Skeletal muscle tissue (tissue), 3 donors: ENCODE measurements at regions not wholly inside any gene's neighbourhood (a gene's known extent, or its start where the extent isn't known, plus 50 kb on each side); places are given as distances from the start of the nearest gene placed in this dataset.
"Not testable (repeated sequence)": the region's sequence is repeated elsewhere in the genome, so short reads cannot be mapped to it uniquely, and the experiment has no call there.

Experiments
- H3K27ac ChIP-seq: one replicate; pipeline ENCODE4 v1.7.0; 2013; ENCODE audit warnings: mild to moderate bottlenecking, low read depth, low read length, inconsistent platforms
- H3K27me3 ChIP-seq, 3 donors: one replicate each; pipeline ENCODE4 v1.7.0; 2013; ENCODE audit warnings: low read length in 3 of 3; ENCODE audit not compliant: control insufficient read depth in 3 of 3, insufficient read depth in 3 of 3
- H3K36me3 ChIP-seq, 3 donors: one replicate each; pipeline ENCODE4 v1.7.0; 2013; ENCODE audit warnings: low read length in 3 of 3; ENCODE audit not compliant: control insufficient read depth in 3 of 3, insufficient read depth in 3 of 3
- H3K4me1 ChIP-seq, 3 donors: one replicate each; pipeline ENCODE4 v1.7.0; 2013; ENCODE audit warnings: low read length in 3 of 3, mild to moderate bottlenecking in 3 of 3; ENCODE audit not compliant: control insufficient read depth in 3 of 3, insufficient read depth in 3 of 3
- H3K4me3 ChIP-seq, 3 donors: one replicate each; pipeline ENCODE4 v1.7.0; 2013; ENCODE audit warnings: low read length in 3 of 3
- H3K9ac ChIP-seq, 3 donors: one replicate each; pipeline ENCODE4 v1.7.0; 2013; ENCODE audit warnings: low read length in 3 of 3, mild to moderate bottlenecking in 3 of 3, moderate library complexity in 2 of 3, low read depth in 1 of 3
- H3K9me3 ChIP-seq, 3 donors: one replicate each; pipeline ENCODE4 v1.7.0; 2013; ENCODE audit warnings: low read length in 3 of 3; ENCODE audit not compliant: control insufficient read depth in 3 of 3
- donor health status: Osteomylitis.

DNA sequence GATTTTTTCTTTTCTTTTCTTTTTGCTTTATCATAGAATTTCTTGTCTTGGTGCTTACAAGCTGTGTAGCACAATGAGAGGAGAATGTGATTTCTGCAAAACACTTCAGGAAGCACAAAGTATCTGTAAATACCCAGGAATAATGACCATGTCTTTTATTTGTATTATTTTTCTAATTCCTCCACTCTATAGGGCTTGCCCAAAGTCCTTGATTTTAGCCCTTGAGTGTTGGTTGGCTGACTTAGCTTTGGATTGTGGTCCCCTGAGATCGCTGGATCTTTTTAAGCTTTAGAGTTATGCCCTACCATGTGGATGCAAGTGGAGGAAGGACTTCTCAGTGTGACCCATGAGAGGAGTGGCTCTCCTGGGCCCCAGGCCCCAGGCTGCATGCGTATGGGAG lies 52.2 kb downstream of the HOXC4 start:
- not testable (repeated sequence) for H3K9ac ChIP-seq, H3K27me3 ChIP-seq, H3K4me1 ChIP-seq, H3K4me3 ChIP-seq, H3K9me3 ChIP-seq, H3K27ac ChIP-seq, H3K36me3 ChIP-seq

DNA sequence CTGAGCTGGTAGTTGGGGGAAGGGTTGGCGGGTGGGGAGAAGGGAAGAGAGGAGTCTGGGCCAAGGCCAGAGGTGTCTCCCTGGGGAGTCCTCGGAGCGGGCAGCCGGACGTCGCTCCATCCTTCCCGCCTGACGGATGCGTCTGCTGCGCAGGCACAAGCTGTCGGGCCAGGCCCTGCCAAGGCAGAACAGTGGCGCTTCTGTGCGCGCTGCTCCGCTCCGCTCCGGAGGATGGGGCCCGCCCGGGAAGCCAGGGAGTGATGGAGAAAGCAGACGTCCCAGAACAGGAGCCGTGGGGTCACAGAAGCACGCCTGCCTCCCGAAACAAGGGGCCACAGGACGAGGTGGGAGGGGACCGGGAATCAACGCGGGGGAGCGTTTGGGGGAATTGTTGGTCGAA lies 52.6 kb downstream of the HOXC4 start:
- not testable (repeated sequence) for H3K4me3 ChIP-seq, H3K9ac ChIP-seq, H3K9me3 ChIP-seq, H3K27me3 ChIP-seq, H3K27ac ChIP-seq, H3K36me3 ChIP-seq, H3K4me1 ChIP-seq

DNA sequence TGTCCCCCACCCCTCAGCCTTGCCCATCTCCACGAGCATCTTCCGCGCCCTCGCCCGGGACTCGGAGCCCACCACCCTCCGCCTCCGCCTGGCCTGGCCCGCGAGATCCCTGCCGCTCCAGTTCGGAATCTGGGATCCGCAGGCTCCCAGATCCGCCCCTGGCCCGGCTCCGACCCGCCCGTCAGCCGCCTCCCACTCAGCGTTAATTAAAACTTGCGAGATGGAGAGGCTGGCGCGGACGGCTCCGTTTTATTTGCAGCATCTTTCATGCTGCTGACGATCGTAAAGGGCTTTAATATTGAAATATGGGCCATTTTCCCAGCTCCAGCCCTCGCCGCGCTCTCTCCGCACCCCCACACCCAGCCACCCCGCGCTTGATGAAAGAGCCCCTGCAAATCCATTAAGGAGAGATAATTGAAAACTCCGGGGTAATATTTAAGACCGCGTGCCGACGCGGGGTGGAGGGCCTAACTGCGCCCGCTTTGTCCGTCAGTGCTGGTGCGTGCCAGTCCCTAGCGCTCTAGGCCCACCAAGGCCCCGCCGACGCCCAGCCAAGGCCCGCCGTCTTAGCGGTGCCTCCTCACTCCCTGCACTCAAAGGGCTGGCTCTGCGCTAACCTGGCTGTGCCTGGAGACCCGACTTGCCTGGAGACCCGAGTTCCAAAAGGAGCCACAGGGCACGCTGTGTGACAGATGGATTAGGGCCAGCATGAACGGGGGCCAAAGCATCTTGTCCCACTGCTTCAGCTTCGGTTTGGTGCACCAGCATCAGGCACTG lies 53.4 kb downstream of the HOXC4 start:
- not testable (repeated sequence) for H3K9ac ChIP-seq, H3K9me3 ChIP-seq, H3K4me3 ChIP-seq, H3K27ac ChIP-seq, H3K27me3 ChIP-seq, H3K4me1 ChIP-seq, H3K36me3 ChIP-seq

DNA sequence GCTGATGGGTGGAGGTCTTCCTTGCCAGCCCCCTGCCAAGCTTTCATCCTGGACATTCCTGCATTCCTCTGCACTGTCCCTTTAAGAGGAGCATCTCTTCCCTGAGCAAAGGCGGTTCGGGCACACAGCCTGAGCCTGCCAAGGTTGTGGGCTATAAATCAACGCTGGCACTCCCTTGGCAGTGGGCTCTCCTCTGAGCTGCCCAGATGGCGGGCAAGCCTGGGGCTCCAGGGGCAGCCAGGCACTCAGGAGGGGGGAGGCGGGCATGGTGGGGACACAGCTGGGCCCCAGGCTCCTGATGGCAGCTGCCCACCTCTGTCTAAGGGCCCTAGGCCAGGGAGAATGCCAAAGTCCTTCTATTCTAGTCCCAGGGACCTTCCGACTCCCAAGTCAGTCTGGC lies 58.7 kb downstream of the HOXC4 start:
- peaks cover 2 to 13% (median 3%) of the 10 kb centered on the region in 3 donors for H3K4me1 ChIP-seq
- H3K9me3 ChIP-seq, H3K27ac ChIP-seq, H3K36me3 ChIP-seq, H3K27me3 ChIP-seq, H3K4me3 ChIP-seq, H3K9ac ChIP-seq: not testable (repeated sequence)

DNA sequence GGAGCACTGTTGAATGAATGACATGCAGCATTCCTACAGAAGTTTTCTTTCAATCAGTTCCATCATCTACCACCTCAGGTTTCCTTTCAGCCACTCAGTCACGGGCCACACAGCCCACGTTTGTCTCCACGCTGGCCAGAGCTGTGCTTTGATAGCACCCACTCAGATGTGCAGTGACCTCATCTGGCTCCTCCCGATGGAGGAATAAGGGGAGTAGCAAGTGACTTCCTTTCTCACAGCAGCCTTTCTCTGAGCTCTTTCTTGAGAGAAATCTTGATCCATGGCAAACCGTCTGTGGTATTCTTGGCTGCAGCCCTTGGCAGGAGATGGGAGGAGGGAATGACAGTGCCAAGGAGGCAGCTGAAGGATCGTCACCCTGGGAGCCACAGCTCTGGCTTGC lies 62.4 kb downstream of the HOXC4 start:
- H3K27me3 ChIP-seq = not testable (repeated sequence)

DNA sequence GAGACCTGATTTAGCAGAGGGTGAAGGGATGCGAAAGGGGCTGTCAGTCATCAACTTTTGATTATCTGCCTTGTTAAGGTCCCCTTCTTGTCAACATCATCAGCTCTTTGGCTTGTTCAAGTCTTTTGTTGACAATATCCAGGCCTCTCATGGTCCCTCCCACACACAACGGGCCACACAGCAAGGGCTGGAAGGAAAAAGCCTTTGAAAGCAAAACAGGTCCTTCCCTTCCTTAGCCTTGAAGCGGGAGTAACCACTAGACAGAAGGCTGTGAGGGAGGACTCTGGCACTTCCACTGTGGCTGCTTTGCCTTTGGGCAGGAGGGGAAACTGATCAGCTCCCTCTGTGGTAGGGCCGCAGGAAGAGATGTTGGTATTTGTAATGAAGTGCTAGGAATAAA lies 63.8 kb downstream of the HOXC4 start:
- H3K27me3 ChIP-seq, H3K27ac ChIP-seq, H3K9ac ChIP-seq, H3K4me3 ChIP-seq, H3K36me3 ChIP-seq, H3K9me3 ChIP-seq: not testable (repeated sequence)
- peaks cover 2 to 10% (median 3%) of the 10 kb centered on the region in 3 donors for H3K4me1 ChIP-seq

More for the DNA sequence above, 62.4 kb downstream of the HOXC4 start:
- not testable (repeated sequence) for H3K27ac ChIP-seq, H3K36me3 ChIP-seq, H3K9me3 ChIP-seq, H3K4me3 ChIP-seq, H3K9ac ChIP-seq
- peaks cover 2 to 13% (median 3%) of the 10 kb centered on the region in 3 donors for H3K4me1 ChIP-seq

DNA sequence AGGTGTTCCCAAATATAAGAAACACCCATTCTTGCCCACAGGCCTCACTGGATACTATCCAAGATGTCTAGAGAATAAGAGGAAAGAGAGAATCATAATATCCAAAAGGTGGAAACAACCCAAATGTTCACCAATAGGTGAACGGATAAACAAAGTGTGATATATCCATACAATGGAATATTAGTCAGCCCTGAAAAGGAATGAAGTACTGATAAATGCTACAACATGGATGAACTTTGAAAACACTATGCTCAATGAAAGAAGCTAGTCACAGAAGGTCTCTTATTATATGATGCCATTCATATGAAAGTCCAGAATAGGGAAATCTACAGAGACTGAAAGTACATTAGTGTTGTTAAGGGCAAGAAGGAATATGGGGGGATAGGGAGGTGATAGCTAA lies 65.4 kb downstream of the HOXC4 start:
- H3K27ac ChIP-seq, H3K27me3 ChIP-seq, H3K4me3 ChIP-seq, H3K4me1 ChIP-seq, H3K9me3 ChIP-seq, H3K9ac ChIP-seq, H3K36me3 ChIP-seq: not testable (repeated sequence)

DNA sequence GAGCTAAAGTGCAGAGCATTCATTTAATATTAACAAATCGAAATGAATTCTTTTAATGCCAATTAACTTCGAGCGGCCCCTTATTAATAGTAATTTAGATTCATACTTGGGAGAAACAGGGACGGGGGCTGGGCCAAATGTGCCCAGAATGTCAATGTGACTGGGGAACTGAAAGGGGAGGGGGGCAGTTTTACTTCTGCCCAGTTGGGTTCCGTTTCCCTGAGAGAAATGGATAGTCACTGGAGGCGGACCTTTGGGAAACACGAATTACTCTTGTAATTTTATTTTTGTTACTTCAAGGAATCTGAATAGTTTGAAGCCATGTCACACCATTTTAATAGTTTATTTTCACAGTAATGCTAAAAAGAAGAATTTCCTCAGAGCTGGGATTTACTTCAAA lies 64.8 kb downstream of the SMUG1 start:
- H3K9ac ChIP-seq, H3K36me3 ChIP-seq, H3K4me3 ChIP-seq, H3K9me3 ChIP-seq, H3K27ac ChIP-seq: not testable (repeated sequence)
- Histone ChIP-seq H3K27me3 (peaks cover 9 to 26% (median 12%) of the 10 kb centered on the region in 3 donors), H3K4me1 (peaks cover 10 to 13% (median 11%) of the 10 kb centered on the region in 3 donors)

DNA sequence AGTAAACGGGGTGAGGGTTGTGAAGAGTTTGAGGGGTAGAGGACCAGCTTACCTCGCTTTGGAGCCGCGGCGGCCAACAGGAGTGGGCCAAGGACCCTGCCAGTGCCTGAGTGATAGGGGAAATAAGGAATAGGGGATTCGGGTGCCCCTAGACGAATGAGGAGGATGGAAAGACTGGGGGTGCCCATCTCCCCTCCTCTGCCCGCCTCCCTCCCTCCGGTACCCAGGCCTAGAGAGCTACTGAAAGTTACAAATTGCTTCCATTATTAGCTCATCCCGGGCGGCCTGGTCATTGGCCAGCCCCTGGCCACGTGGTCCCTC lies 63.1 kb downstream of the SMUG1 start:
- Histone ChIP-seq H3K4me1 (peaks cover 10 to 13% (median 11%) of the 10 kb centered on the region in 3 donors), H3K4me3 (peak overlapping the region; percentile 71 to 77 (median 76)), H3K27me3 (peaks cover 9 to 26% (median 12%) of the 10 kb centered on the region in 3 donors), H3K9ac (peak overlapping the region in 1 of 3 donors; percentile 78)
- H3K27ac ChIP-seq, H3K9me3 ChIP-seq, H3K36me3 ChIP-seq: not testable (repeated sequence)

DNA sequence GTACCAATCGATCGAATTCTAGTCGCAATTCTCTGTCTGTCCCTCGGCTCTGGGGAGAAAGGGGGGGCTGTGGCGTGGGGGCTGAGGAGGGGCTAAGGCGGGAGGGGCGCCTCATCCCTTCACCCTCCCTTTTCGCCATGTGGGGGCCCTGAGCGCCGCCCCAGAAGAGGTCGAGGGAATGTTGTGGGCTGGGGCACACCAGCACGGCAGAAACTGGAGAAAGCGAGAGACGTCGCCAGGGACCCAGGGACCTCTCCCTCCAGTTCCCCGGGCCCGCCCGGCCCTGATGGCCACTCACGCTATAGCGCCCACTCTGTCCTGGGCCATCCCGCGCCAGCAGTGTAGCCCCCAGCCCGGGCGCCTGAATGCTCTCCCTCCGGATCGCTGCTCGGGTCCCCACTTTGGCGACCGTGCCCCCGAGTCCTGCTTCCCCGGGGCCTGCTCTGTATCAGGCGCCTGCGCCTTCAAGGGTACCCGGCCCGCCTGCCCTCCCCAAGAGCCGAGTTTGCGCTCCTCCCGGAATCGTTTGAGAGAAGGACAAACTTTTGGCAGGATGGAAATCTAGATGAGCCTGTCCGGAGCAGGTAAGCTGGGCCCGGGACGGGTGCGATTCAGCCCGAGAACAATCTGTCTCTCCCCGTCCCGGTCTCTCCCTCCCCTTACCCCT lies 62.6 kb downstream of the SMUG1 start:
- Histone ChIP-seq H3K36me3 (no peaks in the 10 kb centered on the region), H3K27ac (peak overlapping the region; percentile 56), H3K27me3 (peaks cover 9 to 26% (median 12%) of the 10 kb centered on the region in 3 donors), H3K4me3 (peak overlapping the region; percentile 71 to 77 (median 76)), H3K4me1 (peaks cover 10 to 13% (median 11%) of the 10 kb centered on the region in 3 donors), H3K9me3 (no peaks in the 10 kb centered on the region), H3K9ac (peak overlapping the region; percentile 70 to 78 (median 77))
